GOT3 (cell line): ENCODE measurements at regions not wholly inside any gene's neighbourhood (a gene's known extent, or its start where the extent isn't known, plus 50 kb on each side); places are given as distances from the start of the nearest gene placed in this dataset.
"Not testable (repeated sequence)": the region's sequence is repeated elsewhere in the genome, so short reads cannot be mapped to it uniquely, and the experiment has no call there.

Experiments
- DNase-seq: peaks from one replicate; lab custom pipeline; 2025; ENCODE audit warnings: mixed read lengths; lab: John Stamatoyannopoulos, UW

GRCh38 chr2:16755442-16755841, 89.8 kb upstream of the CYRIA start:
- no peak for DNase-seq

- not testable (repeated sequence) for DNase-seq
Observed at GRCh38 chr2:16753025-16753424, 87.4 kb upstream of the CYRIA start.

- not testable (repeated sequence) for DNase-seq
Observed at GRCh38 chr2:16750925-16751214, 85.2 kb upstream of the CYRIA start.

- no peak for DNase-seq
Observed at GRCh38 chr2:16750175-16750924, 84.7 kb upstream of the CYRIA start.

- DNase-seq, result not testable (repeated sequence)
Observed at GRCh38 chr2:16748511-16749266, 83.1 kb upstream of the CYRIA start.

GRCh38 chr2:16747689-16748088, 82.1 kb upstream of the CYRIA start:
- DNase-seq, result no peak

GRCh38 chr2:16747257-16747656, 81.6 kb upstream of the CYRIA start:
- no peak for DNase-seq

- no peak for DNase-seq
Observed at GRCh38 chr2:16746833-16747232, 81.2 kb upstream of the CYRIA start.

GRCh38 chr2:16746329-16746728, 80.7 kb upstream of the CYRIA start:
- DNase-seq, result no peak

GRCh38 chr2:16745466-16745865, 79.8 kb upstream of the CYRIA start:
- DNase-seq, result no peak

- DNase-seq, result no peak
Observed at GRCh38 chr2:16744521-16744920, 78.9 kb upstream of the CYRIA start.

- no peak for DNase-seq
Observed at GRCh38 chr2:16742026-16742425, 76.4 kb upstream of the CYRIA start.

GRCh38 chr2:16741498-16741897, 75.9 kb upstream of the CYRIA start:
- DNase-seq, result no peak

- DNase-seq, result no peak
Observed at GRCh38 chr2:16739778-16740581, 74.3 kb upstream of the CYRIA start.

GRCh38 chr2:16738361-16739225, 73.0 kb upstream of the CYRIA start:
- DNase-seq, result no peak

GRCh38 chr2:16737812-16738211, 72.2 kb upstream of the CYRIA start:
- no peak for DNase-seq

GRCh38 chr2:16736633-16737032, 71.0 kb upstream of the CYRIA start:
- no peak for DNase-seq

- DNase-seq, result no peak
Observed at GRCh38 chr2:16729335-16729734, 63.7 kb upstream of the CYRIA start.

- DNase-seq, result no peak
Observed at GRCh38 chr2:16728351-16729136, 62.9 kb upstream of the CYRIA start.

- not testable (repeated sequence) for DNase-seq
Observed at GRCh38 chr2:16727849-16728248, 62.2 kb upstream of the CYRIA start.

GRCh38 chr2:16727256-16727655, 61.6 kb upstream of the CYRIA start:
- no peak for DNase-seq
